ENCODE measurements at regions not wholly inside any gene's neighbourhood (a gene's known extent, or its start where the extent isn't known, plus 50 kb on each side); places are given as distances from the start of the nearest gene placed in this dataset.

DNA sequence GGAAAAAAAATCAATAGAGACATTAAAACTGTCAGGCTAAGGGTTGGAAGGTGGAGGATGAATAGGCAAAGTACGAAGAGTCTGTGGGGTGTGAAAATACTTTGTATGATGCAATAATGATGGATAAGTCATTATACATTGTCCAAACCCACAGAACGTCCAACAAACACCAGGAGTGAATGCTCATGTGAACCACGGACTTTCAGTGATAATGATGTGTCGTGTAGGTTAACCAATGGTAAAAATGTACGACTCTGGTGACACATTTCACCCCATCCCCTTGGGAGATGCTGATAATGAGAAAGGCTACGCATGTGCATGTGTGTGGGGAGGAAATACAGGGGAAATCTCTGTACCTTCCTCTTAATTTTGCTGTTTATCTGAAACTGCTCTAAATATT is 665.2 kb downstream of the FAT4 start:
- TF ChIP-seq YY1 (IDR thresholded peaks at IDR 0.05; ENCODE audit: insufficient read depth, insufficient read length): no peak
- TF ChIP-seq SUZ12 (IDR thresholded peaks at IDR 0.05; ENCODE audit: extremely low read depth, insufficient read depth, insufficient read length): no peak
